A673 (cell line): ENCODE measurements at regions not wholly inside any gene's neighbourhood (a gene's known extent, or its start where the extent isn't known, plus 50 kb on each side); places are given as distances from the start of the nearest gene placed in this dataset.
A peak's percentile ranks its signal among the peaks of the same experiment; 100 is the strongest.

ENCODE experiments used
- BruUV-seq: library from RNA; stranded (reverse); fragments of 400-500 nt; replicated peaks from 2 replicates; lab custom pipeline; 2021; lab: Mats Ljungman, UMichigan
- CTCF ChIA-PET: fragments of 300-600 bp; sonication (Branson Sonifier 250); formaldehyde crosslinking; loops from one replicate; lab custom pipeline; 2022; ENCODE audit warnings: antibody characterized with exemption; lab: Charles Lee
- POLR2A ChIA-PET: fragments of 300-600 bp; sonication (Branson Sonifier 250); formaldehyde crosslinking; loops from one replicate; lab custom pipeline; 2022; ENCODE audit warnings: antibody characterized with exemption; ENCODE audit not compliant: low non-redundant PET; lab: Charles Lee
- DNase-seq: peaks from one replicate; pipeline ENCODE4 v3.0.0-alpha.2; 2015; ENCODE audit warnings: low spot score
- H3K27ac ChIP-seq: fragments of 200-600 bp; sonication (generic); 2 replicates; pipeline ENCODE4 v1.5.1; 2016; ENCODE audit warnings: mixed run types, low read depth, mild to moderate bottlenecking, mixed read lengths, antibody characterized with exemption, low read length; ENCODE audit not compliant: poor library complexity, severe bottlenecking
- H3K27me3 ChIP-seq: fragments of 200-600 bp; sonication (generic); replicated peaks from 2 replicates; pipeline ENCODE4 v1.6.1; 2017; ENCODE audit warnings: mixed run types, low read depth, mild to moderate bottlenecking, mixed read lengths, antibody characterized with exemption, low read length; ENCODE audit not compliant: insufficient read depth, poor library complexity
- H3K36me3 ChIP-seq: fragments of 200-600 bp; sonication (generic); 2 replicates; pipeline ENCODE4 v1.6.1; 2016; ENCODE audit warnings: mixed run types, mild to moderate bottlenecking, mixed read lengths, antibody characterized with exemption, low read length; ENCODE audit not compliant: insufficient read depth, poor library complexity, severe bottlenecking
- H3K4me1 ChIP-seq: fragments of 200-600 bp; sonication (generic); 2 replicates; pipeline ENCODE4 v1.6.1; 2017; ENCODE audit warnings: mixed run types, mild to moderate bottlenecking, mixed read lengths, antibody characterized with exemption, low read length; ENCODE audit not compliant: insufficient read depth, poor library complexity, severe bottlenecking
- H3K4me3 ChIP-seq: fragments of 200-600 bp; sonication (generic); 2 replicates; pipeline ENCODE4 v1.5.1; 2016; ENCODE audit warnings: low read depth, mixed run types, mild to moderate bottlenecking, mixed read lengths, low read length; ENCODE audit not compliant: poor library complexity, severe bottlenecking
- H3K9me3 ChIP-seq: fragments of 200-600 bp; sonication (generic); 2 replicates; pipeline ENCODE4 v1.6.1; 2016; ENCODE audit warnings: mixed run types, low read depth, mild to moderate bottlenecking, mixed read lengths, antibody characterized with exemption, low read length; ENCODE audit not compliant: poor library complexity, severe bottlenecking
- CTCF ChIP-seq: fragments of 300-800, 200-600 bp; sonication (generic); conservative IDR thresholded peaks from 2 replicates; pipeline ENCODE4 v1.5.1; 2017; ENCODE audit warnings: low read depth, mild to moderate bottlenecking, antibody characterized with exemption, low read length, moderate library complexity, mixed read lengths
- EZH2 ChIP-seq: fragments of 200-600 bp; sonication (generic); IDR thresholded peaks from 2 replicates; pipeline ENCODE4 v1.6.1; 2017; ENCODE audit warnings: borderline replicate concordance, low read depth, mild to moderate bottlenecking, mixed read lengths, antibody characterized with exemption, low read length; ENCODE audit not compliant: poor library complexity, severe bottlenecking
- intact Hi-C: fragments of 100-400 bp; cut with micrococcal nuclease; formaldehyde crosslinking; loops from one replicate; pipeline ENCODE4 v1.10.0; 2022; ENCODE audit not compliant: unreplicated experiment

GRCh38 chr2:6412533-6413091, 453.1 kb downstream of the CMPK2 start:
- intact Hi-C loops: no loop called here
- no TSS peak for BruUV-seq
- no peaks in the 10 kb centered on the region for H3K9me3 ChIP-seq
- CTCF ChIA-PET: no interaction called here
- POLR2A ChIA-PET: no interaction called here
- H3K27ac ChIP-seq: no peak overlapping the region
- no peaks in the 10 kb centered on the region for H3K4me1 ChIP-seq
- DNase-seq: no peak
- no peaks in the 10 kb centered on the region for H3K36me3 ChIP-seq
- no peaks in the 10 kb centered on the region for H3K27me3 ChIP-seq
- H3K4me3 ChIP-seq: no peak overlapping the region
- TF ChIP-seq CTCF (no peak), EZH2 (no peak)

DNA sequence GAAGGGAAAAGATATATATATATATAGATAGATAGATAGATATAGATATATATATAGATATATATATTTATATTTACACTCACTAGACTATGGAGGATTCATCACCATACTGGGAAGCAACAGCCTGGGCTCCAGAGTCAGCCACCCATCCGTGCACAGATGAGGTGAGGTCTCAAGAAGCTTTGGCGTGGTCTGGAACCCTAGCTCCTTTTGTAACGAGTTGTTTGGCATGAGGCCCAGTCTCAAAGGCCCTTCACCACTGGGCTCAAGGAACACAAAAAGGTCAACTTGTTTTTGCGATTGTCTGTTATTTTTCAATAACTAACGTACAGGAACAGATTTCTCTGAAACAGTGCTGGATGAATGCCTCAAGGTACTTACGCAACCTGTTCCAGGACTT, 448.7 kb downstream of the CMPK2 start:
- Histone ChIP-seq H3K4me3 (no peak overlapping the region), H3K36me3 (no peaks in the 10 kb centered on the region), H3K27ac (no peak overlapping the region), H3K9me3 (no peaks in the 10 kb centered on the region), H3K27me3 (no peaks in the 10 kb centered on the region), H3K4me1 (peaks cover 8% of the 10 kb centered on the region)
- ChIA-PET POLR2A (no interaction called here), CTCF (no interaction called here)
- no peak for DNase-seq
- no TSS peak for BruUV-seq
- TF ChIP-seq CTCF: no peak
- TF ChIP-seq EZH2: no peak
- intact Hi-C loops: no loop called here

DNA sequence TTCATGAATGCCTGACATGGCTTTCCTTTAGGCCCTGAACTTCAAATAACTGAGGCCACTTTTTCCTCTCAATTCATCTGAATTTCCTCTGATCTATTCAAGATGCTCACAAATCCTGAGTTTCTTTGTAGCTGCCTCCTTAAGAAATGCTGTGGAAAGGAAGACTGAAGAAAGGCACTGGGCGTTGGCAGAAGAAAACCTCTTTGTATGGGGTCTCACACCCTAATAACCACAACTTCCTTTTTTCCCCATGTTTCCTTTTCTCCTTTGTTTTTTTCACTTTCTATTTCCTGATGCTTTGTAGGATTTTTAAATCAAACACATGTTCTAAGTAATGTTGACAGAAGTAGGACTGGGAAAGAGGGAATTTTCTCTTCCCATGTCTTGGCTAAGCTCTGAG, 447.4 kb downstream of the CMPK2 start:
- peaks cover 15% of the 10 kb centered on the region for H3K4me1 ChIP-seq

More for the DNA sequence above, 447.4 kb downstream of the CMPK2 start:
- Histone ChIP-seq H3K27me3 (no peaks in the 10 kb centered on the region), H3K9me3 (no peaks in the 10 kb centered on the region), H3K4me3 (no peak overlapping the region), H3K36me3 (no peaks in the 10 kb centered on the region), H3K27ac (peak overlapping the region; percentile 1)
- POLR2A ChIA-PET: no interaction called here
- DNase-seq: peak; percentile 71
- CTCF ChIA-PET: interaction anchor here (0.6 kb wide), 1 partner anchor 26 kb away, joined by 4 read pairs; no protein-coding TSS in a partner anchor
- BruUV-seq: no TSS peak
- intact Hi-C loops: no loop called here
- TF ChIP-seq CTCF (no peak), EZH2 (no peak)
